Renal cortical epithelial cell (primary cell): ENCODE measurements at regions not wholly inside any gene's neighbourhood (a gene's known extent, or its start where the extent isn't known, plus 50 kb on each side); places are given as distances from the start of the nearest gene placed in this dataset.
A peak's percentile ranks its signal among the peaks of the same experiment; 100 is the strongest.
"Not testable (repeated sequence)": the region's sequence is repeated elsewhere in the genome, so short reads cannot be mapped to it uniquely, and the experiment has no call there.

ENCODE experiments used
- DNase-seq: peaks from one replicate; pipeline ENCODE4 v3.0.0-alpha.2; 2011; ENCODE audit warnings: low read depth

GRCh38 chr4:28279249-28279648, 1418.6 kb downstream of the STIM2 start:
- DNase-seq = no peak

DNA sequence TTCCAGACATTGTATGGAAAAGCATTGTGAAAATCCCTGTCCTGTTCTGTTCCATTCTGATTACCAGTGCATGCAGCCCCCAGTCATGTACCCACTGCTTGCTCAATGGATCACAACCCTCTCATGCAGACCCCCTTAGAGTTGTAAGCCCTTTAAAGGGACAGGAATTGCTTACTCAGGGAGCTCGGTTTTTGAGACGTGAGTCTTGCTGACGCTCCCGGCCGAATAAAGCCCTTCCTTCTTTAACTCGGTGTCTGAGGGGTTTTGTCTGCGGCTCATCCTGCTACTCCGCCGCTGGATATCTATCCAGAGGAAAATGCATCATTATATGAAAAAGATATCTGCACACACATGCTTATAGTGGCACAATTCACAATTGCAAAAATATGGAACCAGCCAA, 1425.6 kb downstream of the STIM2 start:
- not testable (repeated sequence) for DNase-seq

GRCh38 chr4:28287831-28288233, 1427.2 kb downstream of the STIM2 start:
- DNase-seq = peak; percentile 45

- DNase-seq = no peak
Observed at GRCh38 chr4:28296239-28296638, 1435.6 kb downstream of the STIM2 start.

DNA sequence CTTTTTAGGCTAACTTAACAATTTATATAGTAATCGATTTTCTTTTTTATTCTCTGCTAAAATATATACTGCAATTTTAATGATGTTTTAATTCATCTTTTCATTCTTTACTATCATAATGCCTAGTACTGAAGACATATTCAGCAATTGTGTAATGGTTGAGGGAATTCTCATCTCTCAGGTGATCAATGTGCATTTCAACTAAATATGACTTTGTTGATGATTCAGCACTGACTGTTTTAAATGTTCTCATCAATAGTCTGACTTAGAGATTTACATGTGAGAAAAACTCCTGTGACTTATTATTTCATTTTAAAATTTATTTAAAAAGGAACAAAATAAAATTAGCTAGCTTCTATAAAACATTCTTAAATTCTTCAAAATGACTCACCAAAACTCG, 1450.3 kb downstream of the STIM2 start:
- DNase-seq = no peak

- not testable (repeated sequence) for DNase-seq
Observed at GRCh38 chr4:28312497-28312896, 1451.9 kb downstream of the STIM2 start.

- peak; percentile 1 for DNase-seq
Observed at GRCh38 chr4:28313729-28314713, 1453.4 kb downstream of the STIM2 start.

DNA sequence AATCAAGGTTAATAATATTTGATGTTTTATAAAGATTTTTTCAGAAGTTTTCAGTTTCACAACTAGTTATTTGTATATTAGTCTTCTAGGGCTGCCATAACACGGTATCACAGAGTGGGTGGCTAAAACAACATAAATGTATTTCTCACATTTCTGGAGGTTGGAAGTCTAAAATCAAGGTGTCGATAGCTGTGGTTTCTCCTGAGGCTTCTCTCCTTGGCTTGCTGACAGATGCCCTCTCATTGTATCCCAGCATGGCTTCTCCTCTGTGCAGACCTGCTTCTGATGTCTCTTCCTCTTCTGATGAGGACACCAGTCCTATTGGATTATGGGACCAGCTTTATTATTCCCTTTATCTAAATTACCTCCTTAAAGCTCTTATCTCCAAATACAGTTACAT, 1456.6 kb downstream of the STIM2 start:
- DNase-seq = no peak

- DNase-seq = no peak
Observed at GRCh38 chr4:28334249-28334648, 1473.6 kb downstream of the STIM2 start.

- DNase-seq = no peak
Observed at GRCh38 chr4:28341784-28342183, 1481.1 kb downstream of the STIM2 start.

GRCh38 chr4:28350485-28350884, 1489.8 kb downstream of the STIM2 start:
- peak; percentile 16 for DNase-seq

DNA sequence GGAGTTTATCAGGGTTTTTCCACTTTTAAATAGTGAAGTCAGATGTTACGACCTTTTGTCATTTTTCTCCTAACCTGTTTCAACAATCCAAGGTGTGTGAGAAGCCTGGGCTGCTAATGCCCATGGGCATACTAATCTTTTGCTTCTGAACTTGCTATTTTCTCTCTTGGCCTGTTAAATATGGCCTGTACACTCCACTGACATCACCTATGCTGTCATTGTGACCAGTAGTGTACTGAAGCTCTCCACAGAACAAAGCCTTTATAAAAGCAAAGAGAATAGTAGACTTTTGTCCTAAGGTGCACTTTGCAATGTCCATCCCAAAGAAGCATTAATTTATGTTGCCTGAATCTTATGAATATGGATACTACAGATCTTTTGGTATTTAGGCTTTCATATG, 1490.5 kb downstream of the STIM2 start:
- no peak for DNase-seq

DNA sequence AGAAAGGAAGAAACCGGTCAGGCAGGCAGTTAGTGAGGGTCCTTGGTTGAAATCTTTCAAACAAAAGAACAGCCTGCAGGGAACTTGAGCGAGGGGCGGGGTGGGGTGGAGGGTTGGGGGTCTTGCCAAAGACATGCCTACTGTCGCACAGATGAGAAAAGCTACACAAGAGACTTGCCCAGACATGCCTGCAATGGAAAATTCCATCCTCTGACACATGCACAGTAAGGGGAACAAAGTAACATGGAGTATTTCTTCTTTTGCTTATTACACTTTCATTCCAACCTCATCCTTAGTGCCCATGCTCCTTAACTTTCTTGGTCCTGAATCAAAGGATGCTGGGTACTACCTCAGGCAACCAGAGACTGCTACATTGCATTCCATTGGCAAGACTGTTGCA, 1491.2 kb downstream of the STIM2 start:
- DNase-seq = no peak

DNA sequence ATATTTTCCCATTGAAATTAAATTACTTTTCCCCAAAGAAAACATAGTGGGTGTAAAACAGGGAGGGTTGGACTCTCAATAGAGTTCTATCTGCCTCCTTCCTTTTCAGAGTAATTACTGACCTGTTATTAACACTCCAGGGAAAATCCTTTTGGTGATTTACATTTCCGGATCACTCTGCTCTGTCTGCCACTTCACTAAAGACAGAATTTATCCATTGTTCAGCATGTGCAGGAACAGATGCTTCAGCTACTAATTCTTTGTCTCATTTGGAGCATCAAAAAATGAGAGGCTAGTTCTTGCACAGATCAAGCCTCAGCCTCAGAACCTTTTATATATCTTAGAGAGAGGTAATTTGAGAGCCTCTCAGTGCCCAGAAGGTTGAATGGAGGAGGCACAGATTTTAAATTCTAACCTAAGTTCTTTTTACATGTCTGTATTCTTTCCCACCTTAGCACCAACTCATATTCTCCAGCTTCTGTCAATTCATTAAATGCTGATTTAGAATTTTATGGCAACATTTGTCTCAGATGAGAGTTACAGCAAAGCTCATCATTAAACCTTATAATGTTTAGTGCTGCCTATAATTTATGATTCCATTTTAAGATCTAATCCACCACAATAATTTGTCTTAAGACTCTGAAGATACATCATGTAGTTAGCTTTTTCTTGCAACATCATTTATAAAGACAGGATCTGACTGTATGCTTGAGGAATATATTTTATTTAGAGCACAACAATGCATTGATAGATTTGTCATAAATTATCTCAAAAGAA, 1494.4 kb downstream of the STIM2 start:
- DNase-seq = no peak

DNA sequence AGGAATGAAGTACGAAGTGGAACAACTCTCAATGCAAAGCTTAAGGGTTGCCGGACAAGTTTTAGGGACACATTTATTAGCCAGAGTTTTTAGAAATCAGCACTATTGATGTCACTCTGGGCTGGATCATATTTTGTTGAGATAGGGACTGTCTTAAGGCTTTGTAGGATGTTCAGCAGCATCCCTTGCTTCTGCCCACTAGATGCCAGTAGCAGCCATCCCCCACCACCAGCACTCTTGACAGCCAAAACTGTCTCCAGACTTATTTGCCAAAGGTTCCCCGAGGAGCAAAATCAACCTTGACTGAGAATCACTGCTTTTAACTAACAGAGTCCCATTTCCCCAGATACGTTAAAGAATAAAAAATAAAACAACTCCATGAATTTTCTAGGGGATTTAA, 1497.3 kb downstream of the STIM2 start:
- DNase-seq = no peak

- DNase-seq = no peak
Observed at GRCh38 chr4:28358606-28359005, 1498.0 kb downstream of the STIM2 start.

GRCh38 chr4:28360681-28361080, 1500.0 kb downstream of the STIM2 start:
- DNase-seq = no peak

GRCh38 chr4:28362169-28362568, 1501.5 kb downstream of the STIM2 start:
- DNase-seq = no peak

GRCh38 chr4:28369499-28369898, 1508.9 kb downstream of the STIM2 start:
- DNase-seq = no peak

- no peak for DNase-seq
Observed at GRCh38 chr4:28373191-28373590, 1512.5 kb downstream of the STIM2 start.

DNA sequence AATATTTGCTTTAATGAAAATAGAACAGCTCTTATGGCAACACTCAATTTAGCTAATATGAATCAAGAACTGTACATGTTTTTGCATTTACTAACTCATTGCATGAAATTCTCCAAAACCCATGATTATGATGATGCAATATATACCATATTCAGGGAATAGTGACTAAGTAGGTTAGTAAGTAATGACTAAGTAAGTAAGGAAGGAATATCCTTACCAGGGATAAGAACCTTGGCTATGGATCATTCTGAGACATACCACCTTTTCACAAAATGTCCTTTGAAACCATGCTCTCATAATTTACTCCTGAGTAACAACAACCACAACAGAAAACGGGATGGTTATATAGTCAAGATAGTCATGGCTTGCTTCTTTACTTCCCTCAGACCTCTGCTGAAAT, 1513.0 kb downstream of the STIM2 start:
- DNase-seq = no peak

DNA sequence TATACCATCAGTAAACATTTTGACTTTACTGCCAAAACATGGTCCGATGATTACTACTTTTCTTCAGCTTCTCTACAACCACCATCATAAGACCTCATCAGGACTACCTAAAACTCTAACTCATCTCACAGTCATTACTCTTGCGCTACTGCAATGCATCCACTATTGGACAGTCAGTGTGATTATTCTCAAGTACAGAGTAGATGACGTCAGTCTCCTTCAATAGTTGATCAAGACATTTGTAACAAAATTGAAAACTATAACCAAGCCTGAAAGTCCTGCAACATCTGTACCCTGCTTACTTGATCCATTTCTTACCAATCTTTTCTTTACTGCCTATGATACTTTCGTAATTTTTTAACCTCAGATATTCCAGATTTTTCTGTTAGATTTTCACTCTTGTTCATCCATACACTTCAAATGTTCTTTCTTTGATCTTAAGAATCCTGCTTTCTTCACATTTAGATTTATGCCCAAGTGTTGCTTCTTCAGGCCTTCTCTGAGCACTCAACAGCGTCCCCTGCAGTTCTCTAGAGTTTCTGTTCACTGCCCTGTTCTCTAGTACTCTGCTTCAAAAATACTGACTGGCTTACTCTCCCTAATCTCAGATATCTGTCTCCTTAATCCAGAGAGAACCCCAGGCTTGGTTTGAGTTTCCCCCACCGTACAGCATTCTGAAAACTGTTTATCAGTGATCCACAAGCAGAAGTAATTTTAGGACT, 1517.6 kb downstream of the STIM2 start:
- DNase-seq = no peak
